ENCODE measurements at regions not wholly inside any gene's neighbourhood (a gene's known extent, or its start where the extent isn't known, plus 50 kb on each side); places are given as distances from the start of the nearest gene placed in this dataset.
A peak's percentile ranks its signal among the peaks of the same experiment; 100 is the strongest.

DNA sequence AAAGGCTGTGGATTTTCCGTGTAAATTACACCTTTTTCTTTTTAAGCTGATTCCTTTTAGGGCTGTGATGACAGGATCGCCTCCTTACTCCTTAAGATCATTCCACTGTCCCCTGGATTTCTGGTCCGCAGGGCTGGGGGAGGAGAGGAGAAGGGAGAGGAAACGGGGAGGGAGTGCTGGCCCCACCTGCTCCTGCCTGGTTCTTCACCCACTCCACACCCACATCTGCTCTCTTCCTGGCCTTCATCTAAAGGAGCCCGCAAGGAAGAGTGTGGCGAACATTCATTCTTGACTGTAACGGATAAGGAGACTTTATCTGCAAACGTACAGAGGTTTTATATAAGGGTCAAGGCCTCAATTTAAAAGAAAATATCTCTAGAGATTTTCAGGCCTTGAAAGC, 242.0 kb downstream of the RHOU start:
- peaks cover 0 to 5% (median 0%) of the 10 kb centered on the region in 7 donors for H3K4me1 Mint-ChIP-seq
- ATAC-seq = no peak
- no peak overlapping the region for H3K27ac Mint-ChIP-seq
- H3K36me3 Mint-ChIP-seq = no peaks in the 10 kb centered on the region
- no peaks in the 10 kb centered on the region for H3K9me3 Mint-ChIP-seq
- H3K4me3 ChIP-seq (ENCODE audit: low read length) = no peak overlapping the region
- H3K4me3 Mint-ChIP-seq = no peak overlapping the region
- no peaks in the 10 kb centered on the region for H3K9me3 ChIP-seq (ENCODE audit: control insufficient read depth in 2 of 3, low read length in 3 of 3)
- intact Hi-C loops (cut with micrococcal nuclease) = no loop called here
- no peaks in the 10 kb centered on the region for H3K27me3 ChIP-seq (ENCODE audit: control insufficient read depth in 2 of 2, insufficient read depth in 2 of 2, low read length in 2 of 2)
- H3K4me1 ChIP-seq (ENCODE audit: control insufficient read depth in 2 of 2, insufficient read depth in 2 of 2, low read length in 2 of 2) = no peaks in the 10 kb centered on the region
- DNase-seq = no peak
- no peaks in the 10 kb centered on the region for H3K36me3 ChIP-seq (ENCODE audit: control insufficient read depth in 2 of 3, insufficient read depth in 3 of 3, low read length in 3 of 3)
- ChIA-PET POLR2A (no interaction called here), CTCF (no interaction called here)
- no peaks in the 10 kb centered on the region for H3K27me3 Mint-ChIP-seq
- no peak overlapping the region for H3K27ac ChIP-seq (ENCODE audit: low read depth, low read length)

DNA sequence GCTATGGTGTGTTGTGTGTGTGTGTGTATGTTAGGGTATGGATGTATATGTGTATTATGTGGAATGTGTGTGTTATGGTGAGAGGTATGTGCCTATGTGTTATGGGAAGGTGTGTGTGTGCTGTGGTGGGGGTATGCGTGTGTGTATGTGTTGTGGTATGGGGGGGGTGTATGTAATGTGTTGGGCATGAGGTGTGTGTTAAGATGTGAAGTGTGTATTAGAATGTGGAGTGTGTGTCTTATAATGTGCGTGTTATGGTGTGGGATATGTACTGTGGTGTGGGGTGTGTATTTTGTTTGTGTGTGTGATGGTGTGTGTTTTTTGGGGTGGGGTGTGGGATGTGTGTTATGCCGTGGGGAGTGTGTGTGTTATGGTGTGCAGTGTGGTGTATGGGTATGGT, 242.5 kb downstream of the RHOU start:
- H3K4me3 ChIP-seq (ENCODE audit: low read length) = no peak overlapping the region
- H3K27me3 Mint-ChIP-seq = no peaks in the 10 kb centered on the region
- H3K4me1 Mint-ChIP-seq = peaks cover 0 to 5% (median 0%) of the 10 kb centered on the region in 7 donors
- no peak overlapping the region for H3K4me3 Mint-ChIP-seq
- no peaks in the 10 kb centered on the region for H3K36me3 Mint-ChIP-seq
- H3K9me3 ChIP-seq (ENCODE audit: control insufficient read depth in 2 of 3, low read length in 3 of 3) = no peaks in the 10 kb centered on the region
- no peaks in the 10 kb centered on the region for H3K27me3 ChIP-seq (ENCODE audit: control insufficient read depth in 2 of 2, insufficient read depth in 2 of 2, low read length in 2 of 2)
- ChIA-PET POLR2A (no interaction called here), CTCF (no interaction called here)
- H3K4me1 ChIP-seq (ENCODE audit: control insufficient read depth in 2 of 2, insufficient read depth in 2 of 2, low read length in 2 of 2) = no peaks in the 10 kb centered on the region
- DNase-seq (no peak), ATAC-seq (no peak)
- no peak overlapping the region for H3K27ac ChIP-seq (ENCODE audit: low read depth, low read length)
- no peaks in the 10 kb centered on the region for H3K36me3 ChIP-seq (ENCODE audit: control insufficient read depth in 2 of 3, insufficient read depth in 3 of 3, low read length in 3 of 3)
- H3K9me3 Mint-ChIP-seq = no peaks in the 10 kb centered on the region
- intact Hi-C loops (cut with micrococcal nuclease) = no loop called here
- H3K27ac Mint-ChIP-seq = no peak overlapping the region

DNA sequence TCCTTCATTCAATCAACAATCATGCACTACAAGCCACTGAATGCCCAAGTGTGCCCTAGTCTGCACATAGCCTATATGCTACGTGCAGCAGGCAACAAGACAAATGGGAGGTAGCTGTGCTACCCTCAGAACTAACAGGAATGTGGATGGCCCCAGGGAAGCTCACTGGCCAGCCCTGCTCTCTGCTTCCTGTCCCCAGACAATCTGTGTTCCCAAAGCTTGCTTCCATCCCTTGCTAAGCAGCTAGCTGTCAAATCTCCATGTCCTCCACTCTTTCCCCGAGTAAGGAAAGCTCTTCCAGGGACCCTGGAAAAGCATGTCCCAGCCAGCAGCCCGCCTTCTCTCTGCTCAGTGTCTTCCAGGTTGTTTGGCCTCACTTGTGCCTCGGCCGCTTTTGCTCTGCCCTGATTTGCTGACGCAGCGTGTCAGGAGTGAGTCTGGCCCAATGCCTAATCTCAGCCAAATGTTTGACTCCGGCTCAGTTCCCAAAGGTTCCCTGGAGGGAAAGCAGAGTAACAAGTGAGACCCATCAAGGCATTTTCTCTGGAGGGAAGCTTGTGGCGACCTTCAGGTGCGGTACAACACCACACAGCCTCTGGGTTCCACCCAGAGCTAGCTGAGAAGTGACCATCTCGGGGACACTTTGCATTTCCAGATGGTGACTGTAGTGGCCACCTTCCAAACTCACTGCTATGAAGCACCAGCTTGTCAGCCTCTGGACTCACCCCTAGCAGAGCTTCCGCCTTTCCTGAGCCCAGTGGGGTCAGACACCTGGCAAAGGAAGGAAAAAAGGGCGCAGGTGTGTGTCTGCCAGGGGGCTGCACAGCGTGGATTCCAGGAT, 243.4 kb downstream of the RHOU start:
- no peak for DNase-seq
- intact Hi-C loops (cut with micrococcal nuclease) = no loop called here

DNA sequence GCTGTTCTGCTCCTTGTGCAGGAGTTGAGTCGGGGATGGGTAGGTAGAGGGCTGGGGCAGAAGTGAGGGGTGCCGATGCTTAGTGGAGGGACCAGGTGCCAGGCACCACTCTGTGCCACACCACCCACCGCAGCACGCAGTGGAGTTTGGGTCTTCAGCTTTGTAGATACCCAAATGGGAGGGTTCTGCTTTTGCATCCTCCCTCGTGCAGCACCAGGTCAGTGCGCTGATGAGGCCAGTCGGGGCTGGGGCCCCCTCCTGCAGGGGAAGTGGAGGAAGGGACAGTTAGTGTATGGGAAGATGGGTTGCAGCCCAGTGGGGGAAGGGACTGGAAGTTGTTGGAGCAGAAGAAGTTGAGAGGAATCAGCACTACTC, 244.0 kb downstream of the RHOU start:
- Mint-ChIP-seq H3K4me3 (no peak overlapping the region), H3K9me3 (no peaks in the 10 kb centered on the region), H3K27me3 (no peaks in the 10 kb centered on the region), H3K36me3 (no peaks in the 10 kb centered on the region), H3K27ac (no peak overlapping the region), H3K4me1 (peaks cover 0 to 5% (median 0%) of the 10 kb centered on the region in 7 donors)
- Histone ChIP-seq H3K4me3 (ENCODE audit: low read length) (no peak overlapping the region), H3K36me3 (ENCODE audit: control insufficient read depth in 2 of 3, insufficient read depth in 3 of 3, low read length in 3 of 3) (no peaks in the 10 kb centered on the region), H3K4me1 (ENCODE audit: control insufficient read depth in 2 of 2, insufficient read depth in 2 of 2, low read length in 2 of 2) (no peaks in the 10 kb centered on the region), H3K27ac (ENCODE audit: low read depth, low read length) (no peak overlapping the region), H3K9me3 (ENCODE audit: control insufficient read depth in 2 of 3, low read length in 3 of 3) (no peaks in the 10 kb centered on the region), H3K27me3 (ENCODE audit: control insufficient read depth in 2 of 2, insufficient read depth in 2 of 2, low read length in 2 of 2) (no peaks in the 10 kb centered on the region)
- POLR2A ChIA-PET = no interaction called here
- CTCF ChIA-PET = no interaction called here
- intact Hi-C loops (cut with micrococcal nuclease) = no loop called here
- no peak for ATAC-seq
- DNase-seq = no peak

More for the DNA sequence above, 243.4 kb downstream of the RHOU start:
- Mint-ChIP-seq H3K36me3 (no peaks in the 10 kb centered on the region), H3K4me3 (no peak overlapping the region), H3K27me3 (no peaks in the 10 kb centered on the region), H3K9me3 (no peaks in the 10 kb centered on the region), H3K4me1 (peaks cover 0 to 5% (median 0%) of the 10 kb centered on the region in 7 donors), H3K27ac (no peak overlapping the region)
- H3K4me1 ChIP-seq (ENCODE audit: control insufficient read depth in 2 of 2, insufficient read depth in 2 of 2, low read length in 2 of 2) = no peaks in the 10 kb centered on the region
- H3K9me3 ChIP-seq (ENCODE audit: control insufficient read depth in 2 of 3, low read length in 3 of 3) = no peaks in the 10 kb centered on the region
- no peaks in the 10 kb centered on the region for H3K36me3 ChIP-seq (ENCODE audit: control insufficient read depth in 2 of 3, insufficient read depth in 3 of 3, low read length in 3 of 3)
- ChIA-PET POLR2A (no interaction called here), CTCF (no interaction called here)
- ATAC-seq = no peak
- H3K4me3 ChIP-seq (ENCODE audit: low read length) = no peak overlapping the region
- H3K27me3 ChIP-seq (ENCODE audit: control insufficient read depth in 2 of 2, insufficient read depth in 2 of 2, low read length in 2 of 2) = no peaks in the 10 kb centered on the region
- H3K27ac ChIP-seq (ENCODE audit: low read depth, low read length) = no peak overlapping the region

DNA sequence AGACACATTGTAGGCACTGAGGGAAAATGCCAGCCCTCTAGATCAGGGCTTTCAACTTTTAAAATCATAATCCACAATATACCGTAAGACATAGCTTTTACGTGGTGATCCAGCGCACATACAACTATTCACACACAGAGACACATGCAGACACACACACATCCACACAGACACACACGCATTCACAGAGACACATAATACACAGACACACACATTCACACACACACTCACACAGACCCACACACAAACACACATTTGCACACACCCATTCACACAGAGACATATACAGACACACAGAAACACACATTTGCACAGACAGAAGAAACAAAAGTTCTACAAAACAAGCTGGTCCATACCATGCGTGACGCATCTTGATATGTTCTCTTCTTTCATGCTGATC, 244.5 kb downstream of the RHOU start:
- ATAC-seq = no peak
- Histone ChIP-seq H3K27ac (ENCODE audit: low read depth, low read length) (no peak overlapping the region), H3K9me3 (ENCODE audit: control insufficient read depth in 2 of 3, low read length in 3 of 3) (no peaks in the 10 kb centered on the region), H3K36me3 (ENCODE audit: control insufficient read depth in 2 of 3, insufficient read depth in 3 of 3, low read length in 3 of 3) (no peaks in the 10 kb centered on the region), H3K4me1 (ENCODE audit: control insufficient read depth in 2 of 2, insufficient read depth in 2 of 2, low read length in 2 of 2) (no peaks in the 10 kb centered on the region), H3K27me3 (ENCODE audit: control insufficient read depth in 2 of 2, insufficient read depth in 2 of 2, low read length in 2 of 2) (no peaks in the 10 kb centered on the region), H3K4me3 (ENCODE audit: low read length) (no peak overlapping the region)
- Mint-ChIP-seq H3K4me3 (no peak overlapping the region), H3K36me3 (no peaks in the 10 kb centered on the region), H3K9me3 (no peaks in the 10 kb centered on the region), H3K4me1 (peaks cover 0 to 5% (median 0%) of the 10 kb centered on the region in 7 donors), H3K27me3 (no peaks in the 10 kb centered on the region), H3K27ac (no peak overlapping the region)
- intact Hi-C loops (cut with micrococcal nuclease) = no loop called here
- ChIA-PET POLR2A (interaction anchor here (0.5 kb wide), 1 partner anchor 34 kb away, joined by 3 read pairs; no protein-coding TSS in a partner anchor), CTCF (no interaction called here)
- DNase-seq = no peak

DNA sequence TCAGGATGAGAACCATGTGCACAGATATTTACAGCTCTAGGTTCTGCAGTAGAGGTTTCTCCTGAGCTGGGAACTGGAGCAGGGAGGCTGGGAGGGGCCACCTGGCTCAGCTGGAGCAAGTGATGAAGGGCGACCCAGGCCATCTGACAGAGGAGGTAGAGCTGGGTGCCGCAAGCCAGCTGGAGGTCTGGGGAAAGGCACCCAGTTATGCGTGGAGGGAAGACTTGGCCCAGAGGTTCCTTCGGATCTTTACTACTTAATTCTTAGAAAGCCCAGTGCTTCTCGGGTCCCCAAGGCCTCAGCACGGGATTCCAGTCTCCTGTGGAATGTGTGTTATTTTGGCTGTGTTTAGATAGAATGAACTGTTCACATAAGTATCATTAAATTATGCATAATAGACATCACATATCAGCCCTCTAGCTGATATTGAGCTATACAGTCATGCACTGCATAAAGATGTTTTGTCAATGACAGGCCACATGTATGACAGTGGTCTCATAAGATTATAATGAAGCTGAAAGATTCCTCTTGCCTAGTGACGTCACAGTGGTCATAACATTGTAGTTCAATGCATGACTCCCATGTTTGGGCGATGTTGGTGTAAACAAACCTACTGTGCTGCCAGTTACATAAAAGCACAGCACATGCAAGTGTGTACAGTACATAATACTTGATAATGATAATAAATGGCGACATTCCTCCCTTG, 245.1 kb downstream of the RHOU start:
- Histone ChIP-seq H3K27ac (ENCODE audit: low read depth, low read length) (no peak overlapping the region), H3K9me3 (ENCODE audit: control insufficient read depth in 2 of 3, low read length in 3 of 3) (no peaks in the 10 kb centered on the region), H3K27me3 (ENCODE audit: control insufficient read depth in 2 of 2, insufficient read depth in 2 of 2, low read length in 2 of 2) (no peaks in the 10 kb centered on the region), H3K4me3 (ENCODE audit: low read length) (no peak overlapping the region), H3K4me1 (ENCODE audit: control insufficient read depth in 2 of 2, insufficient read depth in 2 of 2, low read length in 2 of 2) (no peaks in the 10 kb centered on the region), H3K36me3 (ENCODE audit: control insufficient read depth in 2 of 3, insufficient read depth in 3 of 3, low read length in 3 of 3) (no peaks in the 10 kb centered on the region)
- no peak overlapping the region for H3K4me3 Mint-ChIP-seq
- peaks cover 0 to 2% (median 0%) of the 10 kb centered on the region in 11 donors for H3K9me3 Mint-ChIP-seq
- no peaks in the 10 kb centered on the region for H3K36me3 Mint-ChIP-seq
- peaks cover 0 to 5% (median 0%) of the 10 kb centered on the region in 7 donors for H3K4me1 Mint-ChIP-seq
- ATAC-seq (no peak), DNase-seq (no peak)
- no peak overlapping the region for H3K27ac Mint-ChIP-seq
- no peaks in the 10 kb centered on the region for H3K27me3 Mint-ChIP-seq
- ChIA-PET POLR2A (interaction anchor here (0.5 kb wide), 1 partner anchor 33 kb away, joined by 3 read pairs; no protein-coding TSS in a partner anchor), CTCF (no interaction called here)
- intact Hi-C loops (cut with micrococcal nuclease) = no loop called here

DNA sequence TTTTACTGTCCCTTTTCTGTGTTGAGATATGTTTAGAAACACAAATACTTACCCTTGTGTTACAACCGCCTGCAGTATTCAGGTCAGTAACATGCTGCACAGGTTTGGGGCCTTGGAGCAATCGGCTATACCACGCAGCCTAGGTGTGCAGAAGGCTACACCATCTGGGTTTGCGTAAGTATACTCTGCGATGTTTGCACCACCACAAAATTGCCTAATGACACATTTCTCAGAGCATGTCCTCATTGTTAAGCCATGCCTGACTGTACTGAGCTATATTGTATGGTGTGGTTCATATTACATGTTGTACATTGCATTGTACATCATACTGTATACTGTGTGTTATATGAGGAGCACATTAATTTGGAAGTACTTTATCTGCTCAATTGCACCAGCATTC, 247.4 kb downstream of the RHOU start:
- no peak overlapping the region for H3K4me3 ChIP-seq (ENCODE audit: low read length)
- ATAC-seq = peak; percentile 48
- H3K4me1 ChIP-seq (ENCODE audit: control insufficient read depth in 2 of 2, insufficient read depth in 2 of 2, low read length in 2 of 2) = no peaks in the 10 kb centered on the region
- Mint-ChIP-seq H3K9me3 (peaks cover 0 to 2% (median 0%) of the 10 kb centered on the region in 11 donors), H3K27me3 (no peaks in the 10 kb centered on the region), H3K4me3 (no peak overlapping the region), H3K27ac (no peak overlapping the region), H3K36me3 (no peaks in the 10 kb centered on the region), H3K4me1 (peaks cover 0 to 4% (median 0%) of the 10 kb centered on the region in 7 donors)
- DNase-seq = no peak
- intact Hi-C loops (cut with micrococcal nuclease) = no loop called here
- no peaks in the 10 kb centered on the region for H3K9me3 ChIP-seq (ENCODE audit: control insufficient read depth in 2 of 3, low read length in 3 of 3)
- no peaks in the 10 kb centered on the region for H3K27me3 ChIP-seq (ENCODE audit: control insufficient read depth in 2 of 2, insufficient read depth in 2 of 2, low read length in 2 of 2)
- ChIA-PET CTCF (no interaction called here), POLR2A (no interaction called here)
- H3K36me3 ChIP-seq (ENCODE audit: control insufficient read depth in 2 of 3, insufficient read depth in 3 of 3, low read length in 3 of 3) = no peaks in the 10 kb centered on the region
- H3K27ac ChIP-seq (ENCODE audit: low read depth, low read length) = no peak overlapping the region

Measured in naive thymus-derived CD4-positive, alpha-beta T cell (primary cell).